HEK293 (cell line): ENCODE measurements at regions not wholly inside any gene's neighbourhood (a gene's known extent, or its start where the extent isn't known, plus 50 kb on each side); places are given as distances from the start of the nearest gene placed in this dataset.

Source experiments
- ZNF354C ChIP-seq: fragments of 450-650 bp; formaldehyde crosslinking; IDR thresholded peaks from 2 replicates; pipeline ENCODE4 v1.5.1; 2016; ENCODE audit warnings: missing biosample characterization, missing genetic modification characterization, low read depth, borderline replicate concordance
- ZNF843 ChIP-seq: fragments of 450-650 bp; formaldehyde crosslinking; IDR thresholded peaks from 2 replicates; pipeline ENCODE4 v1.5.1; 2016; ENCODE audit warnings: missing biosample characterization, missing genetic modification characterization
- TF ChIP-seq, protein P1 (sequence below): fragments of 450-650 bp; formaldehyde crosslinking; IDR thresholded peaks from 2 replicates; pipeline ENCODE4 v1.5.1; 2016; ENCODE audit warnings: missing biosample characterization, missing genetic modification characterization
- TF ChIP-seq, protein P2 (sequence below): fragments of 450-650 bp; formaldehyde crosslinking; IDR thresholded peaks from 2 replicates; pipeline ENCODE4 v1.5.1; 2016; ENCODE audit warnings: missing biosample characterization, missing genetic modification characterization

DNA sequence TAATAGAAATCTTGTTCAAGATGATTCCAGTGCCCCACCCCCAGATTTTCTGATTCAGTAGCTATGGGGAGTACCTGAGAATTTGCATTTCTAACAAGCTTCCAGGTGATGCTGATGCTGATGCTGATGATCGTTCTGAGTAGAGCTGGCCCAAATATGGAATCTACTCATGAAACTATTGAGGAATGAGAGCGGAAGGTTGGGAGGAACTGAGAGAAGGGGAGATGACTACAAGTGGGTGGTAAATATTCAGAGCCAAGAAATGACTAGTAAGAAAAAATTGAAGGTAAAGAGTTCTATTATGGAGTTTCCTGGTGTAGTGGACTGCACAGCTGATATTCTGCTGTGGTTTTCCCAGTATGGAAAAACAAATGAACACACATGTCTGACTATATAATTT, 235.4 kb upstream of the FN1 start:
- TF ChIP-seq ZNF354C (tag by site-specific recombination): no peak
- TF ChIP-seq, protein P1, sequence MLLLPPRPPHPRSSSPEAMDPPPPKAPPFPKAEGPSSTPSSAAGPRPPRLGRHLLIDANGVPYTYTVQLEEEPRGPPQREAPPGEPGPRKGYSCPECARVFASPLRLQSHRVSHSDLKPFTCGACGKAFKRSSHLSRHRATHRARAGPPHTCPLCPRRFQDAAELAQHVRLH (tag by site-specific recombination): no peak
- TF ChIP-seq, protein P2, sequence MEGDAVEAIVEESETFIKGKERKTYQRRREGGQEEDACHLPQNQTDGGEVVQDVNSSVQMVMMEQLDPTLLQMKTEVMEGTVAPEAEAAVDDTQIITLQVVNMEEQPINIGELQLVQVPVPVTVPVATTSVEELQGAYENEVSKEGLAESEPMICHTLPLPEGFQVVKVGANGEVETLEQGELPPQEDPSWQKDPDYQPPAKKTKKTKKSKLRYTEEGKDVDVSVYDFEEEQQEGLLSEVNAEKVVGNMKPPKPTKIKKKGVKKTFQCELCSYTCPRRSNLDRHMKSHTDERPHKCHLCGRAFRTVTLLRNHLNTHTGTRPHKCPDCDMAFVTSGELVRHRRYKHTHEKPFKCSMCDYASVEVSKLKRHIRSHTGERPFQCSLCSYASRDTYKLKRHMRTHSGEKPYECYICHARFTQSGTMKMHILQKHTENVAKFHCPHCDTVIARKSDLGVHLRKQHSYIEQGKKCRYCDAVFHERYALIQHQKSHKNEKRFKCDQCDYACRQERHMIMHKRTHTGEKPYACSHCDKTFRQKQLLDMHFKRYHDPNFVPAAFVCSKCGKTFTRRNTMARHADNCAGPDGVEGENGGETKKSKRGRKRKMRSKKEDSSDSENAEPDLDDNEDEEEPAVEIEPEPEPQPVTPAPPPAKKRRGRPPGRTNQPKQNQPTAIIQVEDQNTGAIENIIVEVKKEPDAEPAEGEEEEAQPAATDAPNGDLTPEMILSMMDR (tag by site-specific recombination): no peak
- no peak for TF ChIP-seq ZNF843 (tag by site-specific recombination)
